HCEC 1CT (cell line): ENCODE measurements at regions not wholly inside any gene's neighbourhood (a gene's known extent, or its start where the extent isn't known, plus 50 kb on each side); places are given as distances from the start of the nearest gene placed in this dataset.

Source experiments
- DNase-seq: peaks from one replicate; pipeline ENCODE4 v3.0.0-alpha.2; 2017

GRCh38 chr14:100638211-100638855 is 51.1 kb upstream of the BEGAIN start:
- no peak for DNase-seq

GRCh38 chr14:100639280-100639679 is 52.1 kb upstream of the BEGAIN start:
- DNase-seq = no peak

DNA sequence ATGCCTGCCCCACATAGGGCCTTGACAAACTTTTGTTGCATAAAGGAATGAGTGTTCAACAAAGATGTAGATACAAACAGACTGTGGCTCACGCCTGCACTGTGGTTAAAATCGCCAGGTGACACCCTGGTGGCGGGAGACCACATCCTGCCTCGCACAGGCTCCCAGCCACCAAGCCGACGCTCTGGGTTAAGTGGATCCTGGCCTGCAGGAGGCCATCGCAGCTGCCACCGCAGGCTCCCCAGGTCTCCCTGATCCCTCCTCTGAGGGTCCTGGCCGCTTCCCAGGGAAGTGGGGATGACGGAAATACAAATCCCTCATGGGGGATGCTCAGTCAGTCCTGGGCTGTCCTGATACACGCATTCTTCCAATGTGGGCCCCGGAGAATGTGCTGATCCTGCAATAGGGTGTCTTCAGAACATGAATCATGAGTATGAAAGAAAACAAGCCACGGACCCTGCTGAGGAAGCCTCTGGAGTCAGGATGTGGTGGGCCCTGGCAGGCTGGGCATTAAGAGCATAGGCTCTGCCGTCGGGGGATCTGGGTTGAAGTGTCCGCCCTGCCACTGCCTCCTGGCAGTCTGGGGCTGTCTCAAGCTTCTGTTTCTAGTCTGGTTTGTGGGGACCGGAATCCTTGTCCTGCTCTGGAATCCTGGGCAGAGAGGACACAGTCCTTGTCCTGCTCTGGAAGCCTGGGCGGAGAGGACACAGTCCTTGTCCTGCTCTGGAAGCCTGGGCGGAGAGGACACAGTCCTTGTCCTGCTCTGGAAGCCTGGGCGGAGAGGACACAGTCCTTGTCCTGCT is 53.5 kb upstream of the BEGAIN start:
- DNase-seq = no peak

DNA sequence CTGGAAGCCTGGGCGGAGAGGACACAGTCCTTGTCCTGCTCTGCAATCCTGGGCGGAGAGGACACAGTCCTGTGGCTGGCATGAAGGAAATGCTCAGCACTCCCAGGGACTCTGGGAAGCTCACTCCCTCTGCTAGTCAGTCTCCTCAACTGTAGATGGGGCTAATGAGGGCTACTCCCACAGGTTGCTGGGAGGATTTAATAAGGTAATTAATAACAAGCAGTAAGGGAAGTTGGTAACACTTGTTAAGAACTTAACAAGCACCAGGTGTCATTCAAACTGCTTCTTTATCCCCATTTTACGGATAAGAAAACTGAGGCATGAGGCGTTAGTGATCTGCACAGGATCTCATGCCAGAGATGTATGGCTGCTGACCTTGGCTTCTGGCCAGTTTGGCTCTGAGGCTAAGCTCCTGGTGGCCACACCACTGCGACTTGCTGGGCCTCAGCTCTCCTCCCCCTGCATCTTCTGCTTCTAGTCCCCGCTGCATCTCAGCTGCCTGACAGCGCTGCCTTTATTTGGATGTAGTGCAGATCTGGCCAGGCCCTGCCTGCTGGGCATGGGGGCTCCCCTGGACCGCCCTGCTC is 54.1 kb upstream of the BEGAIN start:
- DNase-seq = no peak

GRCh38 chr14:100643426-100643825 is 56.2 kb upstream of the BEGAIN start:
- no peak for DNase-seq

DNA sequence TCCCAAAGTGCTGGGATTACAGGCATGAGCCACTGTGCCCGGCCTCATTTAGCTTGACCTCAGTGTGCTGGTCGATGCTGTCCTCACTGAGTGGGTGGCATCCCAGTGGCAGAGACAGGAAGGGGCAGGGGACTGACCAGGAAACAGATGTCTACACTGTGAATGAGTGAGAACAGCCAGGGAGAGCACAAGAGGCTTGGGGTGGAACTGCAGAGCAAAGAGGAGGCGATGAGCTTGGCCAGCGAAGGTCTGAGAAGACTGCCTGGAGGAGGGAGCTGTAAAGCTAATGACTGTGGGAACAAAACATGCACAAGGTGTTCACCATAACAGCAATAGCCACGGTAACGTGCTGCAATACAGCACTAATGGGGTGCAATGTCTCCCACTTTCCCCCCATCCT is 57.2 kb upstream of the BEGAIN start:
- no peak for DNase-seq

DNA sequence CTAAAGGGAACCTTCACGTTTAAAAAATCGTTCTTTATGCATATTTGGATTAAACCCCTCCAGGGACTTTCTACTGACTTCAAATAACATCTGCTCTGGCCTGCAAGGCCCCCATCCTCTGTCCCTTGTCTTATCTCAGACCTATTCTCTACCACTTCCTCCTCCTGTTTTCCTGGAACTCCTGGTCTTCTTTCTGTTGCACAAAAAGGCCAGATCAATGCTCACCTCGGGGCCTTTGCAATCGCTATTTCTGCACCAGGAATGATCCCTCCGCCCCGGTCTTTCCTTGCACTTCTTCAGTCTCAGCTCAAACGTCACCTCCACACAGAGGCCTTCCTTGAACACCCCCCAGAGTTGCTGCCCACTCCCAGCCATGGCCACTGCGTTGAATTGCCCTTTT is 57.6 kb upstream of the BEGAIN start:
- DNase-seq = no peak

DNA sequence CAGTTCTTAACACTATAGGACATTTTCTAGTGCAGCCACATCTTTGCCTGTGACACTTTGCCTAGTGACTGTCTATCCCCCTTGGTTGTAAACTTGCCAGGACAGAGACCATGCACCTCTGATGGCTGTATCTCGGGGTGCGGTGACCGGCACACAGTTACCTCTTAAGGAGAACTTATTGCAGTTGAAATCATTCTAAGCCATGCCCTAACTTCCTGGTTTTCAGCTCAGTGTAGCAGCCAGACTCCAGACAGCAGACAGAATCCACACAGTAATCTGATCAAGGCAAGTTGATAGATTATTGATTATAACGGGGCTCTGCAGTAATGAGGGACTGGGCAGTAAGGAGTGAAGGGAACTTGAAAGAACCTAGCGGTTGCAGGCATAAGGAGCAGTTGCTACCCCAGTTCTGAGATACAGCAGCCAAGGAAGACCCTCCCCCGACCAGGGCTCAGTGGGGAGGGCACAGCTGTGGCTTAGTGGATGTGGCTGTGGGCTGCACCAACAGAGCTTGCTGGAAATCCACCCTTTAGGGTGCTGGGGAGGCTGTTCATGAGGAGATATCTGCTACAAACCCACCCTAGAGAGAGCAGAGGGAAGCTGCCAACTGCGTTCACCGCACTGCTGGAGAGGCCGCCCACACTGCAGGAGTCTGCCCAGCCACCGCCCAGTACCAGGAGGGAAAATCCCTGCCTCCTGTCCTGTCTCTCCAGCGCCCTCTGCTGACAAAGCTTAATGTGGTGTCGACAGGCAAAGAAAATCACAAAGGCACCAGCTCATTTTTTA is 58.2 kb upstream of the BEGAIN start:
- DNase-seq = peak; percentile 49

DNA sequence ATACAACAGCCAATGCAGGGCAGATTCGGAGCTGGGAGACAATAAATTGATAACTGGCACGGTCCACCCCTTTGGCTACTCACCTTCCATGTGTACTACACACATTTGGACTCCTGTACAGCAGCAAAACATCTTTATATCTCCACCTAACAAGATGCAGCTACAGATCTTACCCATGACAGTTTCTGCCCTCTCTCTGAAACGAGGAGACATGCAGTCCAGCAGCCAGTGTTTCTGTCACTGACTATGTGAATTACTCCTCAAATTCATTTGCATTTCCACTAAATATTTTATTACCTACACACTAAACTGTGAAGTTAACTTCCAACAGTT is 58.7 kb upstream of the BEGAIN start:
- DNase-seq = no peak

GRCh38 chr14:100648474-100649172 is 61.4 kb upstream of the BEGAIN start:
- DNase-seq = no peak

GRCh38 chr14:100649173-100649519 is 61.9 kb upstream of the BEGAIN start:
- DNase-seq = peak; percentile 32

- peak; percentile 18 for DNase-seq
These were observed 64.8 kb upstream of the BEGAIN start for GRCh38 chr14:100651999-100652508.

DNA sequence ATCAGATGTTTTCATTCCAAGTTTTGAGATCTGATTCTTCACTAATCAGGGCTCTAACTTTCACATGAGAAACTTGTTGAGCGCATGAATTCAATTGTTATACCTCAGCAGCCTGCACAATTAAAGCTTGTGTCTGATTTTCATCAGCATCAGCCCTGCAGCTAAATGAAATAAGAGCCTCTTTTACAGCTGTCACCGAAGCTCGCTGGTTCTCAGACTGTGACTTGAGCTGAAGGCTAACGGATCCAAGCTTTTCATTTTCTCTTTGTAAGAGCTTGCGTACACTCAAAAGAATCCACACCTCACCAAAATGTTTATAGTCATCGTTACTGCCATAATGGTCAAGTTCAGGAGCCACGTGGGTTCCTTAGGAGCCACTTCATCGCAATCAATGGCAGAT is 65.5 kb upstream of the BEGAIN start:
- no peak for DNase-seq

DNA sequence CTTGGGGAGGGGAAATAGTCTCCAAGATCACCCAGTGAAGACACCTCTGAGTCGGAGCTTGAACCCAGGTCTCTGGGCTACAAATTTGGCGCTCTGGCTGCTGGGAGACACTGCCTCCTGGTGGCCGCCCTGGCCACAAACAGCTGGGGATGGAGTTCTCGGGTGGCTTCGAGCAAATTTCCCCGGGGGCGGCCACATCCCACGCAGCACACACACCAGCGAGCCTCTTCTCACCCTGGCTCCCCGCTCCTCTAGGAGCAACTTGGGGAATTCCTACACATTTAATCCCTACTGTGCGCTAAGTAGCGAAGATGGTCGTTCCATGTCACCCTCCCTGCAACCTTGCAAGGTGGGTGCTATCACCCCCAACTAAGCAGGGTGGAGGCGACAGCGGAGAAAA is 66.2 kb upstream of the BEGAIN start:
- no peak for DNase-seq

DNA sequence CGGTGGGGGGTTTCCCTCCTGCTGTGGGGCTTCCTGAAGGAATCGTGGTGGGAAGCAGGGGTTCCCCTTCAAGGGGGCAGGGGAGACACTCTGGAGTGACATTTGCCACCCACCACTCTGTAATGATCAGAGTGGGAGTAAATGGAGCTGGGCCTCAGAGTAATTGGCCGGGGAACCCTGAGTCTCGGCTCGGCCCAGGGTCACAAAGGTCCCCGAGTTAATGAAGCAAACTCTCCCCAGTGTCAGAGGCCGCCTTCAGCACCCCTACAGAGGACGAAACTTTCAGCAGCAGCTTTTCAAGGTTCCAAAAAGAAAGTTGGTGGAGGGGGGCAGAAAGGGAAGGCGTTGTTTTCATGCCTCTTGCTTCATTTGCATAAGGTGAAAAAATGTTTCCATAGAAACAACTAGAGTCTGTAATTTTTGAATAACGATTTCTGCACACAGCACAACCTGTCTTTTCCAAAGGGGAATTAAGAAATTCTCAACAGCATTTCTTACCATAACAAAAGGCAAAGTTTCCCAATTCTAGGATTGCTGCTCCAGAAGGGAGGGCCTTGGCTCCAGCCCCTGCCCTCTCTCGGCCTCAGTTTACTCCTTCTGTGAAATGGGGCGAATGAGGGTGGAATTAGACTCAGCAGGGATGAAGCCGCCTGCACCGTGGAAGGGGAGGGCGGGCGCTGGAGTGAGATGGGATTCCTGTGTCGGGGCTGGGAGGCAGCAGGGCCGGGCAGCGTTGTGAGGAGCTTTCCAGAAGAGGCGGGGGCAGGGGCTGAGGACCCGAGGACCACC is 67.0 kb upstream of the BEGAIN start:
- DNase-seq = no peak

GRCh38 chr14:100654814-100655740 is 67.9 kb upstream of the BEGAIN start:
- DNase-seq = no peak

DNA sequence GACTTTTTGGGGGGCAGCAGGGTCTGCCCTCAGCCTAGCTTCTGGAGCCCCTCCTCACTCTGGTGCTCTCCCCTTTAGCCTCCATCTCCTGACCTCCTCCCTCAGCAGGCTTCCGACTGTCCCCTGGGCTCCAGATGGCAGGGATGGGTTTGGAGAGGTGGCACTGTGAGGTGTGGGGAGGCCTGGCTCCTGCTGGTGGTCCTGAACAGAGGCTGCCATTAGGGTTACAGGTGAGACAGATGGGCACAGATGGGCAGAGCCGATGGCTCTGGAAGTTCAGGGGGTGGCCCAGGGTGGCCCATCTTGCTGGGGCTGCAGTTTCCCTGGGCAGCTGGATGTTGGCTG is 68.5 kb upstream of the BEGAIN start:
- DNase-seq = no peak

- no peak for DNase-seq
These were observed 69.7 kb upstream of the DLK1 start for GRCh38 chr14:100656996-100657395.

- no peak for DNase-seq
These were observed 68.9 kb upstream of the DLK1 start for GRCh38 chr14:100657780-100658179.

DNA sequence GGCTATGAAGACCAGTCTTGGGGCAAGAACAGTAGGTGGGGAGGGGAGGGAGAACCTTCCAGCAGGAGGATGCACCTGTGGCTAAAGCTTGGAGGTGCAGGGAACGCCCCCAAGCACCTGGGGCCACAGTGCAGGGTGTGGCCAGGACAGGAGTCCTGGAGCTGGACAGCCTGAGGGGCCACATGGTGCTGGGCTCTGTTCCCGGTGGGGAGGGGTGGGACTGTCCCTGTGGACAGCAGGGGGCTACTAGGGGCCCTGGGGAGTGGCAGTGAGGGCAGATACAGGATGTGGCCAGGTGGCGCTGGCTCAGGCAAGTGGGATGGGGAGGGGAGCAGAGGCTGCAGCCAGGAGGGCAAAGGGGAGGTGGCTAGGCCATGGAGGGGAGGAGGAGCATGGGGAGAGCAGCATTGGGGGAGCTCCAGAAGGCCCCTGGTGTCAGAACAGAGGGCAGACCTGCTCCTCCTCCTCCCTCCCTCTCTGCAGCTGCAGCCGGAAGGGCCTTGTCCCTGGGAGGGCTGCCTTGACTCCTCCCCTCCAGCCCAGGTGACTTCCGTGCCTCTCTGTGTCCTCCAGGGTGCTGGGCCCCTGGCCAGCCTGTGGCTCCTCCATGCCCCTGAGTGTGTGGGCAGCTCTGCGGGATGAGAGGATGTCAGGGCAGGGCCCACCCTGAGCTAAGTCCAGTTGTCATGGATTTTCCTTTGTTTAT is 68.4 kb upstream of the DLK1 start:
- DNase-seq = no peak
